ENCODE measurements at regions not wholly inside any gene's neighbourhood (a gene's known extent, or its start where the extent isn't known, plus 50 kb on each side); places are given as distances from the start of the nearest gene placed in this dataset.
A peak's percentile ranks its signal among the peaks of the same experiment; 100 is the strongest.

GRCh38 chr19:31147234-31147633, 202.0 kb downstream of the TSHZ3 start:
- Histone ChIP-seq H3K9me2 (ENCODE audit: insufficient read depth) (peaks cover 7% of the 10 kb centered on the region; the same call in 1 of the 2 replicates), H3K4me1 (ENCODE audit: insufficient read depth) (no peaks in the 10 kb centered on the region), H3K4me3 (no peak overlapping the region), H3K4me2 (no peak overlapping the region), H3K27me3 (ENCODE audit: insufficient read depth) (no peaks in the 10 kb centered on the region), H3K27ac (ENCODE audit: low read depth) (no peak overlapping the region), H3K36me3 (ENCODE audit: insufficient read depth) (no peaks in the 10 kb centered on the region), H2AFZ (no peak overlapping the region), H3F3A (replicated peaks; ENCODE audit: low read depth) (no peaks in the 10 kb centered on the region), H4K20me1 (replicated peaks; ENCODE audit: insufficient read depth) (no peaks in the 10 kb centered on the region), H3K79me2 (replicated peaks; ENCODE audit: insufficient read depth) (no peaks in the 10 kb centered on the region)
- no peaks in the 10 kb centered on the region for H3K9me3 Mint-ChIP-seq
- peaks cover 8% of the 10 kb centered on the region; the same call in 2 of the 3 replicates for H3K4me1 Mint-ChIP-seq
- no peak for ATAC-seq
- TF ChIP-seq POLR2AphosphoS5 (IDR thresholded peaks at IDR 0.05; ENCODE audit: low read depth) (no peak), STAT1 (IDR thresholded peaks at IDR 0.05; ENCODE audit: unreplicated experiment) (no peak)
- TF ChIP-seq, protein P1, sequence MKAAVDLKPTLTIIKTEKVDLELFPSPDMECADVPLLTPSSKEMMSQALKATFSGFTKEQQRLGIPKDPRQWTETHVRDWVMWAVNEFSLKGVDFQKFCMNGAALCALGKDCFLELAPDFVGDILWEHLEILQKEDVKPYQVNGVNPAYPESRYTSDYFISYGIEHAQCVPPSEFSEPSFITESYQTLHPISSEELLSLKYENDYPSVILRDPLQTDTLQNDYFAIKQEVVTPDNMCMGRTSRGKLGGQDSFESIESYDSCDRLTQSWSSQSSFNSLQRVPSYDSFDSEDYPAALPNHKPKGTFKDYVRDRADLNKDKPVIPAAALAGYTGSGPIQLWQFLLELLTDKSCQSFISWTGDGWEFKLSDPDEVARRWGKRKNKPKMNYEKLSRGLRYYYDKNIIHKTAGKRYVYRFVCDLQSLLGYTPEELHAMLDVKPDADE (IDR thresholded peaks at IDR 0.05), result no peak
- no peak overlapping the region for H3K27ac Mint-ChIP-seq
- DNase-seq (ENCODE audit: low spot score), result no peak
- H3K36me3 Mint-ChIP-seq (ENCODE audit: low read depth), result no peaks in the 10 kb centered on the region
- H3K27me3 Mint-ChIP-seq (ENCODE audit: insufficient read depth, low read depth, poor library complexity), result peaks cover 8% of the 10 kb centered on the region
- H3K4me3 Mint-ChIP-seq, result no peak overlapping the region

- DNase-seq (ENCODE audit: low spot score) (peak; percentile 36), ATAC-seq (peak; percentile 41; the same call in 2 of the 3 replicates)
- no peak overlapping the region for H3K27ac Mint-ChIP-seq
- H3K9me2 ChIP-seq (ENCODE audit: insufficient read depth), result peaks cover 7% of the 10 kb centered on the region; the same call in 1 of the 2 replicates
- no peak overlapping the region for H2AFZ ChIP-seq
- no peaks in the 10 kb centered on the region for H3K9me3 Mint-ChIP-seq
- TF ChIP-seq STAT1 (IDR thresholded peaks at IDR 0.05; ENCODE audit: unreplicated experiment), result no peak
- TF ChIP-seq CTCF (conservative IDR thresholded peaks at IDR 0.05; ENCODE audit: low read depth in 2 of 2), result peak; percentile 10 to 20; a peak in 1 of 4 replicates
- no peak overlapping the region for H3K4me3 ChIP-seq
- H3K27ac ChIP-seq (ENCODE audit: low read depth), result no peak overlapping the region
- H3K4me3 Mint-ChIP-seq, result no peak overlapping the region
- H3K4me1 Mint-ChIP-seq, result peaks cover 8% of the 10 kb centered on the region; the same call in 2 of the 3 replicates
- H3F3A ChIP-seq (replicated peaks; ENCODE audit: low read depth), result no peaks in the 10 kb centered on the region
- peaks cover 8% of the 10 kb centered on the region for H3K27me3 Mint-ChIP-seq (ENCODE audit: insufficient read depth, low read depth, poor library complexity)
- no peaks in the 10 kb centered on the region for H3K36me3 Mint-ChIP-seq (ENCODE audit: low read depth)
- H3K4me2 ChIP-seq, result no peak overlapping the region
- no peaks in the 10 kb centered on the region for H3K27me3 ChIP-seq (ENCODE audit: insufficient read depth)
- no peaks in the 10 kb centered on the region for H4K20me1 ChIP-seq (replicated peaks; ENCODE audit: insufficient read depth)
- H3K4me1 ChIP-seq (ENCODE audit: insufficient read depth), result no peaks in the 10 kb centered on the region
- no peaks in the 10 kb centered on the region for H3K36me3 ChIP-seq (ENCODE audit: insufficient read depth)
- no peaks in the 10 kb centered on the region for H3K79me2 ChIP-seq (replicated peaks; ENCODE audit: insufficient read depth)
These were observed 202.6 kb downstream of the TSHZ3 start for GRCh38 chr19:31146546-31147183.

- Histone ChIP-seq H3F3A (replicated peaks; ENCODE audit: low read depth) (no peaks in the 10 kb centered on the region), H3K36me3 (ENCODE audit: insufficient read depth) (no peaks in the 10 kb centered on the region), H3K27ac (ENCODE audit: low read depth) (no peak overlapping the region), H3K4me1 (ENCODE audit: insufficient read depth) (no peaks in the 10 kb centered on the region), H2AFZ (no peak overlapping the region), H3K9me2 (ENCODE audit: insufficient read depth) (peaks cover 7% of the 10 kb centered on the region), H3K79me2 (replicated peaks; ENCODE audit: insufficient read depth) (no peaks in the 10 kb centered on the region), H3K27me3 (ENCODE audit: insufficient read depth) (no peaks in the 10 kb centered on the region), H3K4me3 (no peak overlapping the region), H4K20me1 (replicated peaks; ENCODE audit: insufficient read depth) (no peaks in the 10 kb centered on the region), H3K4me2 (no peak overlapping the region)
- Mint-ChIP-seq H3K4me1 (peaks cover 8% of the 10 kb centered on the region; the same call in 2 of the 3 replicates), H3K9me3 (no peaks in the 10 kb centered on the region), H3K36me3 (ENCODE audit: low read depth) (no peaks in the 10 kb centered on the region), H3K27me3 (ENCODE audit: insufficient read depth, low read depth, poor library complexity) (peaks cover 6% of the 10 kb centered on the region), H3K27ac (no peak overlapping the region), H3K4me3 (no peak overlapping the region)
- ATAC-seq (no peak), DNase-seq (ENCODE audit: low spot score) (no peak)
- no peak for TF ChIP-seq EZH2 (IDR thresholded peaks at IDR 0.05; ENCODE audit: low read depth, unreplicated experiment)
- TF ChIP-seq, protein P1 (IDR thresholded peaks at IDR 0.05), result no peak
- TF ChIP-seq POLR2AphosphoS5 (IDR thresholded peaks at IDR 0.05; ENCODE audit: low read depth), result no peak
- TF ChIP-seq NANOG (IDR thresholded peaks at IDR 0.05; ENCODE audit: borderline replicate concordance), result no peak
- no peak for TF ChIP-seq EZH2phosphoT487 (IDR thresholded peaks at IDR 0.05; ENCODE audit: unreplicated experiment)
- TF ChIP-seq ZNF331 (CRISPR knock-in tag; IDR thresholded peaks at IDR 0.05; ENCODE audit: low read depth), result no peak
These were observed 203.2 kb downstream of the TSHZ3 start for GRCh38 chr19:31146015-31146414.
